NCI-H2227 (cell line): ENCODE measurements at regions not wholly inside any gene's neighbourhood (a gene's known extent, or its start where the extent isn't known, plus 50 kb on each side); places are given as distances from the start of the nearest gene placed in this dataset.

ENCODE experiments used
- DNase-seq: peaks from one replicate; lab custom pipeline; 2025; ENCODE audit not compliant: unreplicated experiment; lab: John Stamatoyannopoulos, UW

- no peak for DNase-seq
Measured at GRCh38 chr5:6274846-6275543, 103.4 kb downstream of the MED10 start.

- no peak for DNase-seq
Measured at GRCh38 chr5:6273749-6274148, 104.6 kb downstream of the MED10 start.

GRCh38 chr5:6273090-6273735 is 105.1 kb downstream of the MED10 start:
- no peak for DNase-seq

DNA sequence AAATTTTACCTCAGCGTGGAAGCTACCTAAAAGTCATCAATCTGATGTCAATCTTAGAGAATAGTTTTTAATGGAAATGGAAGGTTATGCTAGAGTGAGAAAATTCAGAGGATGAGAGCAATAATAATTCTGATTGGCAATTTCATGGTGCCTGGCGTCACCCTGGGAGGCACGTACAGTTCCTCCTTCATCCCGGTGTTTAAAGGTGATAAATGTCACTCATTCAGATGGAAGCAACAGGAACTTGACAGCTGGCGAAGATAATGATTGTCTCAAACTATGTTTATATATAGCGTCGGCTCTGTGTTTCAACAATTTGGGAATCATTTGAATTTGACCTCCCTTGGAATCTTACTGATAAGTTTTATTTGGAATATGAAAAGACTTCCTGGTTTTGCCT is 108.4 kb downstream of the MED10 start:
- DNase-seq: peak; percentile 16

DNA sequence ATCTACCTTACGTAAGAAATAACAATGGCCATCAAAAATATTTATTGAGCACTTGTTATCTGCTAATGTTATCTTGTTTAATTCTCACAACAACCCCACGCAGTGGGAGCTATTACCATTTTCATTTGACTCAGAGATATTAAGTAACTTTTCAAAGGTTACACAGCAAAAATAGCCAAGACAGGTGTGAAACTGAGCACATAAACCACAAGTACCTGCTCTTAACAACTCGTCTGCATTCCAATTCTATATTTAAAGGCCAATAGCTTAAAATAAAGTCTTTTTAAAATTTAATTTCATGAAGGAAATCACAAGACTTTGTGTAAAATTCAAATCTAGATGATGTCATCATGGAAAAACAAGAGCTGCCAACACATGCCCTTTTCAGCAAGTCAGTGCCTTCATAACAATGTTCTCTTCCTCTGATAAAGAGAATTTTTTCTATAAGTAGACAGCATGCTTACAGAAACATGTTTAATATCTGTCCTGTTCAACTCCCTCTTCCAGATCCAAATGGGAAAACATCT is 111.6 kb downstream of the MED10 start:
- no peak for DNase-seq

DNA sequence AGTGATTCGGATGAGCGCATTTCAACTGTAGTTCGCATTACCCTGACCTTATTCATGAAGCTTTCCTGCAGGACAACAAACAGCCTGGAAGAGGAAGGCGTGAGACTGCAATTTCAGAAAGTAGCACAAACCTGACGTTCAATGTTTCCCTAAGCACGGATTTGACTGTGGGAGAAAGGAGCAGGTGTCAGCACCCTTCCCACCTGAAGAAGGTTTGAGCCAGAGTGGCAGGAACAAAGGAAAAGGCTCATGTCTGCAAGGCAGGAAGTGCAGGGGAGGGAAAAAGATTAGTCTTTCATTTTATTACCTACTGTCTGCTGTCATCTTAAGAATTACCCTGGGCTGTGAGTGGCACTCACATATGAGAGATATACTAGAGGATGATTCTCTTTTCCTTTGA is 114.0 kb downstream of the MED10 start:
- DNase-seq: no peak

GRCh38 chr5:6262651-6263363 is 115.5 kb downstream of the MED10 start:
- DNase-seq: no peak

- no peak for DNase-seq
Measured at GRCh38 chr5:6261668-6262067, 116.7 kb downstream of the MED10 start.

DNA sequence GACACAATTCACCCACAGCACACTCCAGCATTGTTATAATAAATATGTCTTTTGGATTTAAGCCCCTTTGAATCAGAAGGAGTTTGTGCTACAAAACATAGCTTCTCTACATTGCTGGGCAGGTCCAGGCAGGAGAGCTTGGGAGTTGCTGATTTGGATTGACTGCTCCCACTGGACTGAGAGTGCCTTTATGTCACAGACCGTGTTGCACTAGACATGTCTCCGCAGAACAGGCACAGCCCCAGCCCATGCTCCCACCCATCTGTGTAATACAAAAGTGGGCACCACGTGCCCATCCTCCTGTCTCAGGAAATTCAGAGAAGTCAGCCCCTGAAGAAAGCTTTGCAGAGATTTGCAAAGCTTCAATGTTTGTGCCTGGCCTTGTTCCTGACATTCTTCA is 117.1 kb downstream of the MED10 start:
- no peak for DNase-seq

DNA sequence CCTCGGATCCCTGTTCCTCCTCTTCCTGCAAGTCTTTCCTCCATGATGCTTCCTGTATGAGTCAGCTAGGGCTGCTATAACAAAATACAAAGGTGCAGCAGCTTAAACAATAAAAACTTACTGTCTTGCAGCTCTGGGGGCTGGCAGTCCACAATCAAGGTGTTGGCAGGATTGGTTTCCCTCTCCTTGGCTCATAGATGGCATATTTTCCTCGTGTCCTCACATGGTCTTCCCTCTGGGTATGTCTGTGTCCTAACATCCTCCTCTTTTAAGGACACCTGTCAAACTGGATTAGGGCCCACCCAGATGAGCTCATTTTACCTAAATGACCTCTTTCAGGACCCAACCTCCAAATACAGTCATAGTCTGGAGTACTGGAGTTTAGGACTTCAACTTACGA is 117.5 kb downstream of the MED10 start:
- no peak for DNase-seq

GRCh38 chr5:6256901-6257300 is 121.4 kb downstream of the MED10 start:
- DNase-seq: no peak

DNA sequence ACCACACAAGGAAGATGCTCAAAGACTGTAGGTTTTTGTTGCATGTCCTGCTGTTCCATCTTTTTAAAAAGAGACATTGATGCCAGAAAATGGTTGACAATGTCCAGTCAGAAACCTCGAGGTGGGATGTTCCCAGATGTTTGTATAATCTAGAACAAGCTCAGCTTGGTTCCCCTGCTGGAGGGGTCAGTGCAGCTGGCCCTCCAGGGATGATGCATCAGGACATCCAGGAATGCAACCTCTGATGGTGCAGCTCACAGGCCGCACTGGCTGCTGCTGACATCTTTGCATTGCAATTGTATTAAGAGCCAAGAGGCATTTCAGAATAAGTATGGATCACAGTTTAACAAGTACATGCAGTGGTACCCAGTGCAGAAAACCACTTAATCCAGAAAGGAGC is 122.4 kb downstream of the MED10 start:
- DNase-seq: no peak

- no peak for DNase-seq
Measured at GRCh38 chr5:6253846-6254245, 124.5 kb downstream of the MED10 start.

- DNase-seq: no peak
Measured at GRCh38 chr5:6253281-6253680, 125.1 kb downstream of the MED10 start.

DNA sequence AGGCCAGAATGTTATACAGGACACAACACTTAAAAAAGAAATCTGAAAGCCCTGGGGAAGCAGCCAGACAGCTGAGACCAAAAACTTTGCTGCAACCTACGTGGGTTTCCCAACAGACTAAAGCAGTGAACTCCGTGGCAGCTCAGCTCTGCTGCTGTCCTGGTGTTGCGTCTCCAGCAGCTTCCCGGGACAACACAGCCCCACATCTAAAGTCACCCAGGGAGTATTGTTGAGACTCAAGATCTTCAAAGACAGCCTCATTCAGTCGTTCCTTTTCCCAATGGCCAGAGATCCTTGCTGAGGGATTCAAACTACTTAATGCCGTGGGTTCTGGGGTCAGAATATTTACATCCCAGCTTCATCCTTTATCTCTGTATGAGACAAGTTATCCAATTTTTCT is 125.8 kb downstream of the MED10 start:
- no peak for DNase-seq

- DNase-seq: peak; percentile 16
Measured at GRCh38 chr5:6251565-6252102, 126.7 kb downstream of the MED10 start.

DNA sequence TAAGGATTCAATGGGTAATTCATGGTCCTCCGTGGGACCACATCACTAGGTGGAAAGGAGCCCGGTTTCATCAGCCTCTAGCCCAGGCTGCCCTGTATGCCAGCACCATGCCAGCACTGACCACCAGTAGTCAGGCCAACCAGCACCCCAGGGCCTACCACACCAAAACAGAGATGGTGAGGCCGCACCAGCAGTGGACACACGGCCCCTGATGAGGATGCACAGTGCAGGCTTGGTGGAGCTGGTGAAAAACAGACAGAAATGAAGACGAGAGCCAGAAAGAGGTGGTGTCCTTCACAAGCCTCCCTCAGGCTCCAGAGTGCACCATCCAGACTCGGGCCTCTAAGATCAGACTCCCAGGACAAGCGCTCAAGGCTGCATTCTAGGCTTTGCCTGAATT is 128.2 kb downstream of the MED10 start:
- no peak for DNase-seq

GRCh38 chr5:6248132-6248531 is 130.2 kb downstream of the MED10 start:
- DNase-seq: no peak

GRCh38 chr5:6246820-6247437 is 131.4 kb downstream of the MED10 start:
- DNase-seq: no peak

DNA sequence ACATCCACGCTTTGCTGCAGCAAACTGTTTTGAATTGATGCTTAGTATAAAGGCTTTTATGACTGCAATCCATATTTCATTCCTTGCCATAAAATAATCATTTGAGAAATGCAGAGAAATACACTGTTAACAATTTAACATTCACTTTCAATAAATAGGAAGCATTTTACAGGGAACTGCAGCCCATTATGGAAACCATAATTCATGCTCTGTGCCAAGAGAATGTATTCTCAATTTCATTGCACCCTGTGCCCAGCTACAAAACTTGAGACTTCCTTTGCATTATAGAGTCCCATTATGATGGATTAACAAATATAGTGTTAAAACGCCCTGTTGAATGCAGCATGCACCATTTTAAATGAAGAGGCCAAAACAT is 134.0 kb downstream of the MED10 start:
- DNase-seq: no peak

- DNase-seq: no peak
Measured at GRCh38 chr5:6243706-6244338, 134.5 kb downstream of the MED10 start.
